HEK293 (cell line): ENCODE measurements at regions not wholly inside any gene's neighbourhood (a gene's known extent, or its start where the extent isn't known, plus 50 kb on each side); places are given as distances from the start of the nearest gene placed in this dataset.

Experiments used
- BCL11A ChIP-seq: fragments of 450-650 bp; formaldehyde crosslinking; IDR thresholded peaks from 2 replicates; pipeline ENCODE4 v1.5.1; 2016; ENCODE audit warnings: low read depth, missing biosample characterization, missing genetic modification characterization
- ZNF266 ChIP-seq: fragments of 450-650 bp; formaldehyde crosslinking; IDR thresholded peaks from 2 replicates; pipeline ENCODE4 v1.5.1; 2016; ENCODE audit warnings: missing biosample characterization, missing genetic modification characterization, low read depth
- ZNF302 ChIP-seq: fragments of 450-650 bp; formaldehyde crosslinking; IDR thresholded peaks from 2 replicates; pipeline ENCODE4 v1.5.1; 2016; ENCODE audit warnings: missing biosample characterization, missing genetic modification characterization, low read depth
- ZNF626 ChIP-seq: fragments of 450-650 bp; sonication (Bioruptor Pico); formaldehyde crosslinking; IDR thresholded peaks from 2 replicates; pipeline ENCODE4 v1.5.1; 2018; ENCODE audit warnings: missing biosample characterization, missing genetic modification characterization, inconsistent platforms
- TF ChIP-seq, protein P1 (sequence below): fragments of 450-650 bp; formaldehyde crosslinking; IDR thresholded peaks from 2 replicates; pipeline ENCODE4 v1.5.1; 2016; ENCODE audit warnings: missing biosample characterization, missing genetic modification characterization
- TF ChIP-seq, protein P2 (sequence below): fragments of 450-650 bp; formaldehyde crosslinking; IDR thresholded peaks from 2 replicates; pipeline ENCODE4 v1.5.1; 2016; ENCODE audit warnings: missing biosample characterization, missing genetic modification characterization

DNA sequence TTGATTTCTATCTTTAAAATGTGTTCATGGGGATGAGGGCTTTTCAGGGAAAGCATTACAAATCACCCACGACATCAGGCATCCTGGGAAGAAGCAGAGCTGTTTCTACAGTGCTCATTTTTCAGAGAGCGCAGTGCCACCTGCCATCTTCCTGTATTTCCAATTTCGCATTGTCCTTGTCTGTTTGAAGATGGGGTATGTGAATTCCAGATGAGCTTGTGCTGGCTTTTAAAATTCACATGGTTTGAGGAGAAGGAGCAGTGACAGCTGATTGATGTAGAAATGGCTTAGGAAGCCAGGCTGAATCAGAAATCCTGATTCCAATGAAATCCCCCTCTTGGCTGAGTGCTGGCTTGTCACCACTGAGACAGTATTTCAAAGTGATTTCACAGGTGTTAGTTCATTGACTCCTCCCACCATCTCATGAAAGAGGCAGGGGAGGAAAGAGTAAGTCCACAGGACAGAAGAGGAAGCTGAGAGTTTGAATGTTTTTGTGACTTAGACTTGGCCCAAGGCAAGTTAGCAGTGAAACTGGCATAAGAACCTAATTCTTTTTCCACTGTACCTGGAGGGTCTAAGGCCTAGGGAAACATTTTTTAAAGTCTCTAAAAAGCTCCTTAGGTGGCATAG, 344.6 kb upstream of the C11orf87 start:
- TF ChIP-seq ZNF302 = no peak
- TF ChIP-seq BCL11A = no peak
- TF ChIP-seq, protein P1, sequence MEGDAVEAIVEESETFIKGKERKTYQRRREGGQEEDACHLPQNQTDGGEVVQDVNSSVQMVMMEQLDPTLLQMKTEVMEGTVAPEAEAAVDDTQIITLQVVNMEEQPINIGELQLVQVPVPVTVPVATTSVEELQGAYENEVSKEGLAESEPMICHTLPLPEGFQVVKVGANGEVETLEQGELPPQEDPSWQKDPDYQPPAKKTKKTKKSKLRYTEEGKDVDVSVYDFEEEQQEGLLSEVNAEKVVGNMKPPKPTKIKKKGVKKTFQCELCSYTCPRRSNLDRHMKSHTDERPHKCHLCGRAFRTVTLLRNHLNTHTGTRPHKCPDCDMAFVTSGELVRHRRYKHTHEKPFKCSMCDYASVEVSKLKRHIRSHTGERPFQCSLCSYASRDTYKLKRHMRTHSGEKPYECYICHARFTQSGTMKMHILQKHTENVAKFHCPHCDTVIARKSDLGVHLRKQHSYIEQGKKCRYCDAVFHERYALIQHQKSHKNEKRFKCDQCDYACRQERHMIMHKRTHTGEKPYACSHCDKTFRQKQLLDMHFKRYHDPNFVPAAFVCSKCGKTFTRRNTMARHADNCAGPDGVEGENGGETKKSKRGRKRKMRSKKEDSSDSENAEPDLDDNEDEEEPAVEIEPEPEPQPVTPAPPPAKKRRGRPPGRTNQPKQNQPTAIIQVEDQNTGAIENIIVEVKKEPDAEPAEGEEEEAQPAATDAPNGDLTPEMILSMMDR = no peak
- TF ChIP-seq ZNF626 = no peak
- no peak for TF ChIP-seq ZNF266
- TF ChIP-seq, protein P2, sequence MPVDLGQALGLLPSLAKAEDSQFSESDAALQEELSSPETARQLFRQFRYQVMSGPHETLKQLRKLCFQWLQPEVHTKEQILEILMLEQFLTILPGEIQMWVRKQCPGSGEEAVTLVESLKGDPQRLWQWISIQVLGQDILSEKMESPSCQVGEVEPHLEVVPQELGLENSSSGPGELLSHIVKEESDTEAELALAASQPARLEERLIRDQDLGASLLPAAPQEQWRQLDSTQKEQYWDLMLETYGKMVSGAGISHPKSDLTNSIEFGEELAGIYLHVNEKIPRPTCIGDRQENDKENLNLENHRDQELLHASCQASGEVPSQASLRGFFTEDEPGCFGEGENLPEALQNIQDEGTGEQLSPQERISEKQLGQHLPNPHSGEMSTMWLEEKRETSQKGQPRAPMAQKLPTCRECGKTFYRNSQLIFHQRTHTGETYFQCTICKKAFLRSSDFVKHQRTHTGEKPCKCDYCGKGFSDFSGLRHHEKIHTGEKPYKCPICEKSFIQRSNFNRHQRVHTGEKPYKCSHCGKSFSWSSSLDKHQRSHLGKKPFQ = no peak
